IPS-18c (cell line): ENCODE measurements at regions not wholly inside any gene's neighbourhood (a gene's known extent, or its start where the extent isn't known, plus 50 kb on each side); places are given as distances from the start of the nearest gene placed in this dataset.

Experiments
- H3K4me3 ChIP-seq: 2 replicates; pipeline ENCODE4 v1.7.0; 2013; ENCODE audit warnings: low read depth, mild to moderate bottlenecking, low read length, moderate library complexity; ENCODE audit not compliant: insufficient read depth
- H3K9me3 ChIP-seq: one replicate; pipeline ENCODE4 v1.6.1; 2013; ENCODE audit warnings: mild to moderate bottlenecking, low read length, moderate library complexity; ENCODE audit not compliant: control insufficient read depth, insufficient read depth

DNA sequence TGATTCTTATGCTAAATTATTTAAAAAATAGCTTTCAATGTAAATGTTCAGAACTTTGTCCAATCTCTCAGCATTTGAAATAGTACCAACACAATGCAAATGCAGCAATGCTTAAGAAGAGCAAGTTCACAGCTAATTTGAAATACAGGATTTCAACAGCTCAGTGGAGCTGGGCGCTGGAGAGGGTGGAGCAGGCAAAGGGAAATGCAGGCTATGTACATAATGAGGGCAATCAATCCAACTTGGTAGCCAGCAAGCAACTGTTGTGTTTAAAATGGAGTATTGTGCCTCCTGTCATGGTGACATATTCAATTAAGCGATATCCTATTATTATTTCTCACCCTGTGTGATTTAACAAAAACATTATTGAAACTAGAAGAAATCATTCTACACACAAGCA lies 568.8 kb downstream of the PSAT1 start:
- no peak overlapping the region for H3K4me3 ChIP-seq
- peaks cover 2% of the 10 kb centered on the region for H3K9me3 ChIP-seq

DNA sequence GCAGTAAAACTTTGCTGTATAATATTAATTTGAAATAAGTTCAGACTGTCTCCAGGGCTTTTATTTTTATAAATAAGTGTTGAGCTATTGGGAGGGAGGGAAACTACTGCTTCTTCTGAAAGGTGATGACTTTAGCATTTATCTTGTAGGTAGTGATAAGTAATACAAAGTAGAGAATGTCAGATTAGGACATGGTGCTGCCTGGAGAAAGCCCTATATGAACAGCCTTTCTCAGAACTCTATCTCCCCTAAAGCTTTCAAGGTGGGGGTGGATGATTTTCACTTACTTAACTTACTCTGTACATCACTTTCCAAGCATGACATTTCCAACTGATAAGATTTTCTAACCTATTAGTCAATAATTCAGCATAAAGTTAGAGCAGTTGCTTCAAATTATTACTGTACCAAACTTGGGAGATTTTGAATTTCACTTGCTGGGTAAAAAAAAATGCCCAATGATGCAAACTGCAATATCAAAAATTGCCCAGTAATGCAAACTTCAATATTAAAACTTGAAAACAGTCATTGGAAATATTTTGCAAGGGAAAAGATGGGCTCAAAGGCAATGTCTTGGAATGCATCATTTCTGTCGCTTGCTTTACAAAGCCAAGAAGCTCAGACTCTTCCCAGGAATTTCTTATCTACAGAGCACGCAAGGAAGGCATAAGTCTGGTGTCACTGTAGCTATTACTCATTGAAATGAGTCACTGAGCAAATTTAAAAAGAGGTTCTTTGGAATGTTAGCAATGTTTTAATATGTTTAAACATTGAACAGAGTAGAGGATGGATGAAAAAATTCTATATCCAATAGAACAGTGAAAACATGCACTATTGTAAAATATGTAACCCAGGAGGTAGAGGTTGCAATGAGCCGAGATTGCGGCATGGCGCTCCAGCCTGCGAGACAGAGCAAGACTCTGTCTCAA lies 569.5 kb downstream of the PSAT1 start:
- no peak overlapping the region for H3K4me3 ChIP-seq
- peaks cover 2% of the 10 kb centered on the region for H3K9me3 ChIP-seq

GRCh38 chr9:78871086-78871451 lies 574.1 kb downstream of the PSAT1 start:
- H3K9me3 ChIP-seq = peaks cover 2% of the 10 kb centered on the region
- no peak overlapping the region for H3K4me3 ChIP-seq

GRCh38 chr9:78871452-78872331 lies 574.8 kb downstream of the PSAT1 start:
- Histone ChIP-seq H3K9me3 (peaks cover 2% of the 10 kb centered on the region), H3K4me3 (no peak overlapping the region)

DNA sequence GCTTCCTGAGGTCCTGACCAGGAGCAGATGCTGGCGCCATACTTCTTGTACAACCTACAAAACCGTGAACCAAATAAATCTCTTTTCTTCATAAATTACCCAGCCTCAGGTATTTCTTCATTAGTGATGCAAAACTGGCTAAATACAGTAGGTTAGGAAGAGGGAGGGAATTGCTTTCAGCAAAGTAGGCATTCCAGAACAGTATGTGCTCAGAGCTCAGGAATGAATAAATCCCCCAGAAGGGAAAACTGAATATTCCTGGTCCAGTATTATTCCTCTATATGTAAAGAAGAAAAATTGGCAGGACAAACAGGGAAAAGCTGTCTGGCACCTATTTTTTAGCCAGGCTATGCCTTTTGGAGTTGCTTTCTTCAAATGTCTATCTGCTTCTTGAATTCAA lies 577.1 kb downstream of the PSAT1 start:
- H3K9me3 ChIP-seq = peaks cover 2% of the 10 kb centered on the region

DNA sequence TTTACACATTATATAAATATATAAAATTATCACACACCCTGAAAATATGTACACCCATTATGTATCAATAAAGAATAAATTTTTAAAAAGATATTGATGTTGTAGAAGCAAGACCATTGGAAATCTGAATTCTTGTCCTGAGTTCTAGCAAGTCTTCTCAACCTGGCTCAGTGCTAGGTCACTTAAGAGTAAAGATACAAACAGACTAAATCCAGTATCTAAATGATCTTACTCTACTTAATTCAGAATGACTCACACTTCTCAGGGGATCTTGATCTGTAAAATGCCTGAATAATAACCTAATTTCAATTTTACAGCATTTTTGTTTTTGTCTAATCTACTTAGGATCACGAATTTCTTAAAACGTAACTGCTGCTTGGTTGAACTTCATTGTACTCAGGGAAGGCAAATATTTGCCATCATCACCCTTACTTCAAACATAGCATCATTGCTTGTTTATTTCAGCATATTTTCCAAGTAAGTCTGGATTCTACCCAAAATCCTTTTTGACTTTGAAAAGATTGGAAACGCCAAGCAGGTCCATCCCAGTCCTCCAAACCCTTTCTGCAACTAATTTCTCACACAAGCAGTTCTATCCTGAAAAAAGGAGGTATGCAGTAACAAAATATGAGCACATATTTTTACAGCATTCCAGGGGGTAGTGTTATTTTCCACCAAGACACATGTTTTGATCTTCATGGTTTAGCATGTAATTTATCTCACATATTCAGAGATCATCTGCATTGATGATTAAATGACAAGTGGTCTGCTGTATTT lies 582.6 kb downstream of the PSAT1 start:
- H3K9me3 ChIP-seq = no peaks in the 10 kb centered on the region
- H3K4me3 ChIP-seq = no peak overlapping the region

More for the DNA sequence above, 577.1 kb downstream of the PSAT1 start:
- H3K4me3 ChIP-seq = no peak overlapping the region

DNA sequence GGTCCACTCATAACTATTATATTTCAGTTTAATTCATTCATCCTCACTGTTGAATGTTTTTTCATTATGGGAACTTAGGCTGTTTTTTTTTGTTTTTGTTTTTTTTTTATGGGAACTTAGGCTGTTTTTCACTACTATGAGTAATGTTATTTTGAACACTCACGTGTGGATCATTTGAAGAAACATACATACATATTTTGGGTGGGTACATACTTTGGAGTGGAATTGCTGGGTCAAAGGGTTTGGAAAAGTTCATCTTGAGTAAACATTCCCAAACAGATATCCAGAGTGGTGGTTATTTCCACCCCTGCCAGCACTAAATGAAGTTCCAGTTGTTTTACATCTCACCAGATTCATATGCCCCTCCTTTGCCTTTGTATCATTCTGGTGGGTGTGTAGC lies 584.4 kb downstream of the PSAT1 start:
- Histone ChIP-seq H3K9me3 (no peaks in the 10 kb centered on the region), H3K4me3 (no peak overlapping the region)

DNA sequence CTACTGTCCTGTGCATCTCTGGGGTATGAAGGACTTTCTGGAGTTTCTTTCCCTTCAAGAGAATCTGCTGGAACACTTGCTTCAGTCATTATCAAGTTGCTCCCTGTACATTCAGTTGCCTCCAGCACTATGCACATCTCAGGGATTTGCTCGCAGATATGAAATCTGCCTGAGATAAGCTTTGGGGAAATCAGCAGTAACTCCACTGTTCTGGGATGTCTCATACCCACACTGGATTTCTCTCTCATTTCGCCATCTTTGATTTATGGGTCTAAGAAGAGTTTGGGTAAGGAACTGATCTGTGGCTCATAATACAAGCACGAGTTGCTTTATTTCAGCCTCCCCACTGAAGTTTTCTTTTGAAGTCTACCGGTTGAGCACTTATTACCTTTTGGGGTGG lies 585.6 kb downstream of the PSAT1 start:
- H3K4me3 ChIP-seq = no peak overlapping the region
- H3K9me3 ChIP-seq = no peaks in the 10 kb centered on the region

GRCh38 chr9:78884611-78885150 lies 587.8 kb downstream of the PSAT1 start:
- no peaks in the 10 kb centered on the region for H3K9me3 ChIP-seq
- H3K4me3 ChIP-seq = no peak overlapping the region

GRCh38 chr9:78892182-78892581 lies 595.3 kb downstream of the PSAT1 start:
- H3K4me3 ChIP-seq = no peak overlapping the region
- peaks cover 2% of the 10 kb centered on the region for H3K9me3 ChIP-seq

DNA sequence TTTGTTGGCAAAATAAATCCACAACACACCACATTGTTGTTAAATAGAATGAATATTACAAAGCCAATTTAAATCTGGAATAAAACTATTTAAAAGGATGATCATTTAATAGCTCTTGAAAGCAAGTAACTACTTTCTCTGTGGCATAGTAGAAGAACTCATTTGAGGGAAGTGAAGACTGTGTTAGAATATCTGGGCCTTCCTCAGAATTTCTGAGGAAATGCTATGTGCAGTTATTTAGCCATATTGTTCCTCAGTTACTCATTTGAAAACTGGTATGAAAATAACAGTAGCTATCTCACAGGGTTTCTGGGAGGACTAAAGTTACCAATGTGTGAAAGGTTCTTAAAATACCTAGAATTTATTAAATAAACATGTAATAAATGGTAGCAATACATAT lies 595.8 kb downstream of the PSAT1 start:
- peaks cover 2% of the 10 kb centered on the region for H3K9me3 ChIP-seq
- H3K4me3 ChIP-seq = no peak overlapping the region

- peaks cover 2% of the 10 kb centered on the region for H3K9me3 ChIP-seq
- no peak overlapping the region for H3K4me3 ChIP-seq
Measured at GRCh38 chr9:78893774-78894401, 597.0 kb downstream of the PSAT1 start.

DNA sequence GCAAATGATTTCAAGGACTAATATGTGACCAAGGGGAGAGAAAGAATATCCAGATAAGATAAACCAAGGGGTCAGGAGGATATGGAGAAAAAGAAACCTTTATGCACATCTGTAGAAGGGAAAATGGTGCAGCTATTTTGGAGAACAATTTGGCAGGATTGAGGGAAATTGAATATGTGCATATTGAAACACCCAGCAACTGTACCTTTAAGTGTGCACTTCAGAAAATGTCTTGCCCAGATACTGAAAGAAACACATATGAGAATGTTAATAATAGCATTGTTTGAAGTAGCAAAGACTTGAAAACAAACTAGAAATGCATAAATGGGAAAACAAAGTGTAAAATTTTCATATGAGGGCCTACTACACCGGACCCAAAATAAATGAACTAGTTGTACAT lies 599.6 kb downstream of the PSAT1 start:
- Histone ChIP-seq H3K9me3 (no peaks in the 10 kb centered on the region), H3K4me3 (no peak overlapping the region)

DNA sequence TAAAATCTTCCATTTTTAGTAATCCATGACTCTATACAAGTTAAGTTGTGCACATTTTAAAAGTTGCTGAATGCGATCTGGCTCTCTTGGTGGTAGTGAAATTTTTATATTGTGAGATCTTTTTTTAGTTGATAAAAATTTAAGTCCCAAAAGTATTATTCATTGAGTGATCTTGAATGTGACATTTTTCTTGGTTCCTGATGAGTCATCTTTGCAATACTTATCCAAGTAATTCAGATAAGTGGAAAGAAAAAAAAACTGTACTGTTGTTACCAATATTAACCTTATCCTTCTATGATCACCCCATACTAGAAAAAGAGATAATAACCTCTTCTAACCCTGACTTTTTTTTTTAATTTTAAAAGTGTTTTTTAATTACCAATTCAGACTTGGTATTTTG lies 601.3 kb downstream of the PSAT1 start:
- no peaks in the 10 kb centered on the region for H3K9me3 ChIP-seq
- H3K4me3 ChIP-seq = no peak overlapping the region

GRCh38 chr9:78899006-78899405 lies 602.1 kb downstream of the PSAT1 start:
- H3K4me3 ChIP-seq = no peak overlapping the region

DNA sequence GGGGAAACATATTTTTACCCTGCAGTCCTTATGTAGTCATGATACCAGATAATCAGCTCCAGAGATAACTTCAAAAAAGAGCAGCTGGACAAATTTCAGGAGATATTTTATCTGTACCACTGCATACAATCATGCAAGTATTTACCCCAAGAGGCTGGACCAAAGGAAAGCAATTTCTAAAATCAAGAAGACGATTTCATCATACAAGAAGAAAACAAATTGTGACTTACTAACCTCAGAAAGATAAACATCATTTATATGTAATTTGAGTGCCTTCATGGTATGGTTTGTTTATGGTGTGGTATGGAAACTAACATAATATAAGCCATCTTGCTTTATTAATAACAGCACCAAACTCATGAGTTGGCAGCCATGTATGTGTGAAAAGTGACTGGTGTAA lies 603.6 kb downstream of the PSAT1 start:
- Histone ChIP-seq H3K9me3 (no peaks in the 10 kb centered on the region), H3K4me3 (no peak overlapping the region)

More at GRCh38 chr9:78899006-78899405, 602.1 kb downstream of the PSAT1 start:
- no peaks in the 10 kb centered on the region for H3K9me3 ChIP-seq

DNA sequence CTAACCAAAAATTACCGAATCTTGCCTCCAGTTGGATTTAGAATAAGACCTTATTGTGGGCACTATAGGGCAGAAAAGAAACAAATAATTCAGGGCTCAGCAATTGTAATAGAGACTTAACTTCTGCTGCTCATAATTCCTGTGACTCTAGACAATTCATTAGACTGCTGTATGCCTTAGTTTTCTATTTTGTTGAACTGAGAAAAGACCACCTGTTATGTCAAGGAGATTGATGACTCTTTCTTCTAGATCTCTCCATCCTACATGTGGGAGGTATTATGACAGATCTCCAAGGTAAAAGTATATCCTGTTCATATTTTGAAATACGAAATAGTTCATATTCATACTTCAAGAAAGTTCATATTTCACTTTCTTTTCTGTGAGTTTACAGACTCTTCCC lies 605.1 kb downstream of the PSAT1 start:
- H3K4me3 ChIP-seq = no peak overlapping the region
- no peaks in the 10 kb centered on the region for H3K9me3 ChIP-seq
